ENCODE measurements at regions not wholly inside any gene's neighbourhood (a gene's known extent, or its start where the extent isn't known, plus 50 kb on each side); places are given as distances from the start of the nearest gene placed in this dataset.

GRCh38 chr4:19844446-19844845 lies 407.3 kb upstream of the SLIT2 start:
- CTCF ChIA-PET = no interaction called here
- no peaks in the 10 kb centered on the region for H3K36me3 ChIP-seq (ENCODE audit: insufficient read depth, low read length, poor library complexity, severe bottlenecking)
- DNase-seq (ENCODE audit: low spot score) = peak; percentile 22
- TF ChIP-seq EZH2 (IDR thresholded peaks at IDR 0.05; ENCODE audit: borderline replicate concordance, low read depth, low read length, poor library complexity, severe bottlenecking) (no peak), CTCF (conservative IDR thresholded peaks at IDR 0.05; ENCODE audit: low read depth, low read length) (no peak)
- POLR2A ChIA-PET (ENCODE audit: low non-redundant PET) = no interaction called here
- no peaks in the 10 kb centered on the region for H3K27me3 ChIP-seq (replicated peaks; ENCODE audit: insufficient read depth, low read depth, low read length, poor library complexity)
- BruUV-seq (replicated peaks) = no TSS peak
- no peaks in the 10 kb centered on the region for H3K9me3 ChIP-seq (ENCODE audit: low read depth, low read length, poor library complexity, severe bottlenecking)
- no peaks in the 10 kb centered on the region for H3K4me1 ChIP-seq (ENCODE audit: insufficient read depth, low read length, poor library complexity, severe bottlenecking)
- no peak overlapping the region for H3K27ac ChIP-seq (ENCODE audit: low read depth, low read length, poor library complexity, severe bottlenecking)
- H3K4me3 ChIP-seq (ENCODE audit: low read depth, low read length, poor library complexity, severe bottlenecking) = no peak overlapping the region
- intact Hi-C loops (cut with micrococcal nuclease; ENCODE audit: unreplicated experiment) = no loop called here

GRCh38 chr4:19842471-19842870 lies 409.2 kb upstream of the SLIT2 start:
- no TSS peak for BruUV-seq (replicated peaks)
- TF ChIP-seq CTCF (conservative IDR thresholded peaks at IDR 0.05; ENCODE audit: low read depth, low read length) = no peak
- intact Hi-C loops (cut with micrococcal nuclease; ENCODE audit: unreplicated experiment) = no loop called here
- CTCF ChIA-PET = no interaction called here
- no peaks in the 10 kb centered on the region for H3K9me3 ChIP-seq (ENCODE audit: low read depth, low read length, poor library complexity, severe bottlenecking)
- POLR2A ChIA-PET (ENCODE audit: low non-redundant PET) = no interaction called here
- no peak for DNase-seq (ENCODE audit: low spot score)
- no peaks in the 10 kb centered on the region for H3K4me1 ChIP-seq (ENCODE audit: insufficient read depth, low read length, poor library complexity, severe bottlenecking)
- H3K36me3 ChIP-seq (ENCODE audit: insufficient read depth, low read length, poor library complexity, severe bottlenecking) = no peaks in the 10 kb centered on the region
- no peaks in the 10 kb centered on the region for H3K27me3 ChIP-seq (replicated peaks; ENCODE audit: insufficient read depth, low read depth, low read length, poor library complexity)
- no peak overlapping the region for H3K27ac ChIP-seq (ENCODE audit: low read depth, low read length, poor library complexity, severe bottlenecking)
- H3K4me3 ChIP-seq (ENCODE audit: low read depth, low read length, poor library complexity, severe bottlenecking) = no peak overlapping the region

GRCh38 chr4:19838858-19839257 lies 412.8 kb upstream of the SLIT2 start:
- CTCF ChIA-PET = no interaction called here
- intact Hi-C loops (cut with micrococcal nuclease; ENCODE audit: unreplicated experiment) = no loop called here
- no TSS peak for BruUV-seq (replicated peaks)

More at GRCh38 chr4:19838858-19839257, 412.8 kb upstream of the SLIT2 start:
- no peaks in the 10 kb centered on the region for H3K9me3 ChIP-seq (ENCODE audit: low read depth, low read length, poor library complexity, severe bottlenecking)
- H3K4me3 ChIP-seq (ENCODE audit: low read depth, low read length, poor library complexity, severe bottlenecking) = no peak overlapping the region
- TF ChIP-seq EZH2 (IDR thresholded peaks at IDR 0.05; ENCODE audit: borderline replicate concordance, low read depth, low read length, poor library complexity, severe bottlenecking) = no peak
- TF ChIP-seq CTCF (conservative IDR thresholded peaks at IDR 0.05; ENCODE audit: low read depth, low read length) = no peak
- H3K4me1 ChIP-seq (ENCODE audit: insufficient read depth, low read length, poor library complexity, severe bottlenecking) = no peaks in the 10 kb centered on the region
- no peak for DNase-seq (ENCODE audit: low spot score)
- H3K27ac ChIP-seq (ENCODE audit: low read depth, low read length, poor library complexity, severe bottlenecking) = no peak overlapping the region
- H3K27me3 ChIP-seq (replicated peaks; ENCODE audit: insufficient read depth, low read depth, low read length, poor library complexity) = no peaks in the 10 kb centered on the region
- POLR2A ChIA-PET (ENCODE audit: low non-redundant PET) = no interaction called here
- H3K36me3 ChIP-seq (ENCODE audit: insufficient read depth, low read length, poor library complexity, severe bottlenecking) = no peaks in the 10 kb centered on the region
